ENCODE measurements at regions not wholly inside any gene's neighbourhood (a gene's known extent, or its start where the extent isn't known, plus 50 kb on each side); places are given as distances from the start of the nearest gene placed in this dataset.

GRCh38 chr2:103264058-103264768 lies 502.4 kb downstream of the TMEM182 start:
- dilution Hi-C loops (cut with MboI; ENCODE audit: extremely low pct_ligation_motif_present, low sequenced_read_pairs) = no loop called here
- no peaks in the 10 kb centered on the region for H3K36me3 ChIP-seq (ENCODE audit: control insufficient read depth in 2 of 2, extremely low read depth in 1 of 2, insufficient read depth in 2 of 2, low read length in 2 of 2)
- no peaks in the 10 kb centered on the region for H3K4me1 ChIP-seq (ENCODE audit: control insufficient read depth, extremely low read depth, insufficient read depth, low read length)
- BruUV-seq (replicated peaks) = no TSS peak
- H3K4me2 ChIP-seq (ENCODE audit: insufficient read depth, low read length) = no peak overlapping the region
- ChIA-PET POLR2A (no interaction called here), CTCF (no interaction called here)
- H4K20me1 ChIP-seq (replicated peaks; ENCODE audit: control insufficient read depth, extremely low read depth, insufficient read depth, low read length) = no peaks in the 10 kb centered on the region
- H3K27ac ChIP-seq (ENCODE audit: insufficient read depth, low read depth, low read length) = no peak overlapping the region
- no peak overlapping the region for H3K4me3 ChIP-seq (replicated peaks in 1 of 3; ENCODE audit: insufficient read depth in 1 of 3, low read depth in 1 of 3, low read length in 3 of 3)
- H3K79me2 ChIP-seq (ENCODE audit: control insufficient read depth, insufficient read depth, low read length) = no peaks in the 10 kb centered on the region
- H3K9me3 ChIP-seq (replicated peaks; ENCODE audit: control insufficient read depth, insufficient read depth, low read length) = peaks cover 2% of the 10 kb centered on the region
- intact Hi-C loops (cut with micrococcal nuclease) = no loop called here
- no peak overlapping the region for H3K9ac ChIP-seq (replicated peaks; ENCODE audit: extremely low read depth, insufficient read depth, low read length)
- H3K9me1 ChIP-seq (replicated peaks; ENCODE audit: control insufficient read depth, extremely low read depth, insufficient read depth, low read length) = no peaks in the 10 kb centered on the region
- H2AFZ ChIP-seq (ENCODE audit: low read depth, low read length) = no peak overlapping the region
- FAIRE-seq (no peak), DNase-seq (ENCODE audit: low read depth, low spot score) (no peak)
- no peaks in the 10 kb centered on the region for H3K27me3 ChIP-seq (ENCODE audit: control insufficient read depth in 2 of 2, insufficient read depth in 2 of 2, low read length in 2 of 2)
- TF ChIP-seq MYC (IDR thresholded peaks at IDR 0.05; ENCODE audit: low read depth, low read length) = no peak
- no peak for TF ChIP-seq MAX (IDR thresholded peaks at IDR 0.05; ENCODE audit: insufficient read depth, insufficient read length)
- no peak for TF ChIP-seq POLR2AphosphoS5 (IDR thresholded peaks at IDR 0.05; ENCODE audit: insufficient read depth, low read depth, low read length)
- no peak for TF ChIP-seq GATA2 (IDR thresholded peaks at IDR 0.05; ENCODE audit: insufficient read depth, insufficient read length, low read depth, low read length)
- TF ChIP-seq EZH2 (IDR thresholded peaks at IDR 0.05; ENCODE audit: borderline replicate concordance, low read depth, low read length, severe bottlenecking) = no peak
- TF ChIP-seq POLR2A (IDR thresholded peaks at IDR 0.05; ENCODE audit: low read depth, low read length) = no peak
- TF ChIP-seq CTCF (IDR thresholded peaks at IDR 0.05; ENCODE audit: extremely low read depth in 1 of 2, insufficient read depth in 1 of 2, low read depth in 1 of 2, low read length in 2 of 2) = no peak
- TF ChIP-seq JUN (IDR thresholded peaks at IDR 0.05; ENCODE audit: borderline replicate concordance, insufficient read depth, insufficient read length, low read depth) = no peak
- no peak for TF ChIP-seq FOS (IDR thresholded peaks at IDR 0.05; ENCODE audit: borderline replicate concordance, insufficient read depth, low read length)

Data from endothelial cell of umbilical vein (primary cell).